IMR-90 (cell line): ENCODE measurements at regions not wholly inside any gene's neighbourhood (a gene's known extent, or its start where the extent isn't known, plus 50 kb on each side); places are given as distances from the start of the nearest gene placed in this dataset.

Experiments
- BHLHE40 ChIP-seq: fragments of 150-350 bp; IDR thresholded peaks from 2 replicates; pipeline ENCODE4 v1.6.1; 2016; ENCODE audit warnings: mild to moderate bottlenecking, low read depth, low read length
- CHD1 ChIP-seq: IDR thresholded peaks from 2 replicates; pipeline ENCODE4 v1.6.1; 2012; ENCODE audit warnings: low read depth, low read length, improper control_type of control experiment
- MAFK ChIP-seq: IDR thresholded peaks from 2 replicates; pipeline ENCODE4 v1.6.1; 2012; ENCODE audit warnings: low read depth, low read length, improper control_type of control experiment
- MAZ ChIP-seq: IDR thresholded peaks from 2 replicates; pipeline ENCODE4 v1.6.1; 2012; ENCODE audit warnings: low read depth, mild to moderate bottlenecking, low read length, improper control_type of control experiment, moderate library complexity, borderline replicate concordance
- MXI1 ChIP-seq: IDR thresholded peaks from 2 replicates; pipeline ENCODE4 v1.6.1; 2012; ENCODE audit warnings: low read depth, mild to moderate bottlenecking, low read length, moderate library complexity, borderline replicate concordance
- POLR2A ChIP-seq: IDR thresholded peaks from 2 replicates; pipeline ENCODE4 v1.6.1; 2012; ENCODE audit warnings: mild to moderate bottlenecking, low read depth, low read length
- RAD21 ChIP-seq: IDR thresholded peaks from 2 replicates; pipeline ENCODE4 v1.6.1; 2012; ENCODE audit warnings: low read length, improper control_type of control experiment
- RCOR1 ChIP-seq: IDR thresholded peaks from 2 replicates; pipeline ENCODE4 v1.6.1; 2012; ENCODE audit warnings: mild to moderate bottlenecking, low read length, improper control_type of control experiment; ENCODE audit not compliant: insufficient replicate concordance
- RFX5 ChIP-seq: IDR thresholded peaks from 2 replicates; pipeline ENCODE4 v1.8.0; 2012; ENCODE audit warnings: low read depth, mild to moderate bottlenecking, low read length, moderate library complexity
- SMC3 ChIP-seq: fragments of 150-350 bp; IDR thresholded peaks from 2 replicates; pipeline ENCODE4 v1.6.1; 2016; ENCODE audit warnings: low read depth, mild to moderate bottlenecking, antibody characterized with exemption, low read length, moderate library complexity
- TF ChIP-seq, protein P1 (sequence below): conservative IDR thresholded peaks from 2 replicates; pipeline ENCODE4 v1.5.1; 2012; ENCODE audit warnings: mild to moderate bottlenecking, low read depth, low read length, improper control_type of control experiment
- TF ChIP-seq, protein P2 (sequence below): fragments of 150-350 bp; IDR thresholded peaks from 2 replicates; pipeline ENCODE4 v1.6.1; 2017; ENCODE audit warnings: mild to moderate bottlenecking, antibody characterized with exemption, low read length, low read depth

GRCh38 chr18:66210875-66211274, 393.0 kb downstream of the CDH19 start:
- TF ChIP-seq SMC3 = no peak
- no peak for TF ChIP-seq POLR2A
- TF ChIP-seq, protein P1, sequence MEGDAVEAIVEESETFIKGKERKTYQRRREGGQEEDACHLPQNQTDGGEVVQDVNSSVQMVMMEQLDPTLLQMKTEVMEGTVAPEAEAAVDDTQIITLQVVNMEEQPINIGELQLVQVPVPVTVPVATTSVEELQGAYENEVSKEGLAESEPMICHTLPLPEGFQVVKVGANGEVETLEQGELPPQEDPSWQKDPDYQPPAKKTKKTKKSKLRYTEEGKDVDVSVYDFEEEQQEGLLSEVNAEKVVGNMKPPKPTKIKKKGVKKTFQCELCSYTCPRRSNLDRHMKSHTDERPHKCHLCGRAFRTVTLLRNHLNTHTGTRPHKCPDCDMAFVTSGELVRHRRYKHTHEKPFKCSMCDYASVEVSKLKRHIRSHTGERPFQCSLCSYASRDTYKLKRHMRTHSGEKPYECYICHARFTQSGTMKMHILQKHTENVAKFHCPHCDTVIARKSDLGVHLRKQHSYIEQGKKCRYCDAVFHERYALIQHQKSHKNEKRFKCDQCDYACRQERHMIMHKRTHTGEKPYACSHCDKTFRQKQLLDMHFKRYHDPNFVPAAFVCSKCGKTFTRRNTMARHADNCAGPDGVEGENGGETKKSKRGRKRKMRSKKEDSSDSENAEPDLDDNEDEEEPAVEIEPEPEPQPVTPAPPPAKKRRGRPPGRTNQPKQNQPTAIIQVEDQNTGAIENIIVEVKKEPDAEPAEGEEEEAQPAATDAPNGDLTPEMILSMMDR = no peak
- TF ChIP-seq, protein P2, sequence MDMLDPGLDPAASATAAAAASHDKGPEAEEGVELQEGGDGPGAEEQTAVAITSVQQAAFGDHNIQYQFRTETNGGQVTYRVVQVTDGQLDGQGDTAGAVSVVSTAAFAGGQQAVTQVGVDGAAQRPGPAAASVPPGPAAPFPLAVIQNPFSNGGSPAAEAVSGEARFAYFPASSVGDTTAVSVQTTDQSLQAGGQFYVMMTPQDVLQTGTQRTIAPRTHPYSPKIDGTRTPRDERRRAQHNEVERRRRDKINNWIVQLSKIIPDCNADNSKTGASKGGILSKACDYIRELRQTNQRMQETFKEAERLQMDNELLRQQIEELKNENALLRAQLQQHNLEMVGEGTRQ = no peak
- no peak for TF ChIP-seq BHLHE40
- no peak for TF ChIP-seq MAFK
- TF ChIP-seq RCOR1 = no peak
- no peak for TF ChIP-seq RAD21
- no peak for TF ChIP-seq CHD1
- TF ChIP-seq MAZ = no peak
- no peak for TF ChIP-seq MXI1
- TF ChIP-seq RFX5 = no peak
